GM21717 (cell line): ENCODE measurements at regions not wholly inside any gene's neighbourhood (a gene's known extent, or its start where the extent isn't known, plus 50 kb on each side); places are given as distances from the start of the nearest gene placed in this dataset.
"Not testable (repeated sequence)": the region's sequence is repeated elsewhere in the genome, so short reads cannot be mapped to it uniquely, and the experiment has no call there.

Experiments
- ATAC-seq: cut with Tn5 transposase; IDR thresholded peaks from one replicate; pipeline ENCODE4 v1.9.1; 2021; ENCODE audit warnings: mild to moderate bottlenecking, moderate library complexity; ENCODE audit not compliant: unreplicated experiment

DNA sequence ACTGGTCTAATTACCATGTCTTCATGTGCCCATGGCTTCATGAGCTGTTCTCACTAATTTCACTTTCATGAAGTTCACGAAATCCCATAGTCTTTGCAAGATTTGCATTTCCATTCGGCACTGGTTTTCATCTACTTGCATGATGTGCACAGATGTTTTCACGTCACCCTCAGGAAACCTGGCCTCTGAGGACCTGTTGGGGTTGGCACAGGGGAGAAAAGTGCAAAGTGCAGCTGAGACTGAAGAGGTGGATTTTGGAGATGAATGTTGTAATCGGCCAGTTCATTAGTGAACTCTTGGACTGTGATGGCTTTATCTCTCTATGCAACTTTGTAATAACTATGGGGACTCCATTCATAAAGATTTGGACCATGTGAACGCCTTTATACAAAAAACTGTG is 80.2 kb upstream of the SULF2 start:
- ATAC-seq, result no peak

GRCh38 chr20:47863981-47864380 is 78.7 kb upstream of the SULF2 start:
- ATAC-seq, result no peak

DNA sequence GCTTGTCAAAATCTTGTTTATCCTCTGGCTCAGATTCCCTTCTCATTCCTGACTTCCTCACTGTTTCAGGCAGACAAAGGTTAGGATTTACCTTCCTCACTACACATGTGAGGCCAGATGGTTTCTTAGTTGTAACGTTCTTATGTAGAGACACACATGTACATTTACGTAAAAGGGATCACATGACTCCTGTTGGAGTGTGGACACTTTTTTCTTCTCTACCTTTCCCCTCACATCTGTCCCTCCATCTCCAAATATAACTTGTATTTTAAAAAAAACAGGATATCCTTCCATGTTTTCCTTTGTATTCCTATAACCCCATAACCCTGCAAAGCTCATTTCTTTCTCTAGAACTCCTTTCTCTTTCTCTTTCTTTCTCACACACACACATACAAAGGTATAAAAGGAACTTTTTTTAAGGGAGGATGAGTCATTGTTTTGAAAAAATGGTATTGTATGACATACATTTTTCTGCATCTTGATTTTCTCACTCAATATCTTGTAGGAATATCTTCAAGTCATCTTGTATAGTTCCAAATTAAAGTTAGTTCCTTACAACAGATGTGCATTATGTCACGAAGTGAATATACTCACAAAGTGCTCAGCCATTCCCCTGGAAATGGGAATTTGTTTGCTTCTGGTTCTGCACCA is 78.2 kb upstream of the SULF2 start:
- no peak for ATAC-seq

DNA sequence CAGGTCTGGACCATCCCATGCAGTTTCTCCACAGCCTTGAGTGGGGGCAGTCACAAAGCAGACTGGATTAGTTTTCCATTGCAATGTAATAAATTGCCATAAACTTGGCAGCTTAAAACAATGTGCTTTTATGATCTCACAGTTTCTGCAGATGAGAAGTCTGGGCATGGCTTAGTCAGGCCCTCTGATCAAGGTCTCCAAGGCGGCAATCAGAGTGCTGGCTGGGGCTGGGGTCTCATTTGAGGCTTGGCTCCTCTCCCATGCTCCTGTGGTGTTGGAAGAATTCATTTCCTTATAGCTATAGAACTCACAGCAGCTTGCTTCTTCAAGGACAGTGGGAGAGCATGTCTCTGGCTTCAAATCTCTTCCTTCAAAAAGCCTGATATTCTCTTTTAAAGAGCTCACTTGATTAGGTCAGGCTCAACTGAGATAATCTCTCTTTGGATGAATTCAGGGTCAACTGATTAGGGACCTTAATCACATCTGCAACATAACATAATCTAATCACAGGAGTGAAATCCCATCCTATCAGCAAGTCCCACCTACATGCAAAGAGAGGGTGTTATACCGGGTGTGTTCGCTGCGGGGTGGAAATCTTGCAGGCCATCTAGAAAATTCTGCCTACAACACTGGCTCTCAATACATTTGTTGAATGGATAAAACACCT is 77.4 kb upstream of the SULF2 start:
- ATAC-seq, result no peak

DNA sequence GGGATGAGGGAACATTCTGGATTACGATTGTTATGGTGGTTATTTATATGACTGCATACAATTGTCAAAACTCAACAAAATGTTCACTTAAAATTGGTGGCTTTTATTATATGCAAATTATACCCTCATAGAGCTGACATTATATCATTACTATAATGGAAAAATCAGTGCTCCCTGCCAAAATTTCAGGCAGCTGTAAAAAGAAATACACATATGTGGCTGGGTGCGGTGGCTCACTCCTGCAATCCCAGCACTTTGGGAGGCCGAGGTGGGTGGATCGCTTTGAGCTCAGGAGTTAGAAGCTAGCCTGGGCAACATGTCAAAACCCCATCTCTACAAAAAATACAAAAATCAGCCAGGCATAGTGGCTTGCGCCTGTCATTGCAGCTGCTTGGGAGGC is 75.8 kb upstream of the SULF2 start:
- ATAC-seq, result no peak

- ATAC-seq, result no peak
Measured at GRCh38 chr20:47860049-47860830, 75.0 kb upstream of the SULF2 start.

- ATAC-seq, result no peak
Measured at GRCh38 chr20:47859278-47859677, 74.0 kb upstream of the SULF2 start.

- ATAC-seq, result no peak
Measured at GRCh38 chr20:47857569-47858464, 72.5 kb upstream of the SULF2 start.

DNA sequence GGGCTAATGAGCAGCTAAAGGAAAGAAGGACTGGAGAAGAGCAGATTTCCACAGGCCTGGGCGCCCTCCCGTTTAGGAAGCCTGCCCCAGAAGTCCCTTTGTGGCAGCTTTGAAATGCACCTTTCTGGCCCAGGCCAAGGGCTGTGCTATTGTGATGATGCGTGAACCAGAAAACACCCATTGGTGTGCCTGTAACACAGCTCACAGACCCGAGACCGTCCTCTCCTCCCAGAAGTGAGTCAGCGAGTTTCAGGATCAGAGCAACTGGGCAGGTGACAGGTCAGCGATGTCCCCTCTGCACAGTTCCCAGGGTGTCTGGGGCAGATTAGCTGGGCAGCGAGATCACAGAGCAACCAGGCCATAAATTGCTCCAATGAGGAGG is 71.9 kb upstream of the SULF2 start:
- ATAC-seq, result no peak

- no peak for ATAC-seq
Measured at GRCh38 chr20:47855799-47856198, 70.5 kb upstream of the SULF2 start.

GRCh38 chr20:47854687-47855212 is 69.5 kb upstream of the SULF2 start:
- no peak for ATAC-seq

DNA sequence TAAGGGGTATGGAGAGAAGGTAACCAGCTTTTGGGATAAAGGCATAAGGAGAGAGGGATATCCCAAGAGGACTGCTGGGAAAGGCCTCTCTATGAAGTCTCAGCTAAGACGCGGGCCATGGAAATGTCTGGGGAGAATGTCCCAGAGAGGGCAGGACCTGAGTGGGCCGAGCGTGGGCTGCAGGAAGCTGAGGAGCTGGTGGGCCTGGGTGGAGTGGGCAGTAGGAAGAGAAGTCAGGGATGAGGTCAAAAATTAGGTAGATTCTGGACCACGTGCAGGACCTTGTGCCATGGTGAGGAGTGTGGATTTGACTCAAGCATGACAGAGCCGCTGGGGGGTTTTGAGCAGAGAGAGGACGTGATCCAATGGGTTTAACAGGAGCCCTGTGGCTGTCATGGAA is 66.5 kb upstream of the SULF2 start:
- ATAC-seq, result no peak

- no peak for ATAC-seq
Measured at GRCh38 chr20:47850146-47850545, 64.9 kb upstream of the SULF2 start.

DNA sequence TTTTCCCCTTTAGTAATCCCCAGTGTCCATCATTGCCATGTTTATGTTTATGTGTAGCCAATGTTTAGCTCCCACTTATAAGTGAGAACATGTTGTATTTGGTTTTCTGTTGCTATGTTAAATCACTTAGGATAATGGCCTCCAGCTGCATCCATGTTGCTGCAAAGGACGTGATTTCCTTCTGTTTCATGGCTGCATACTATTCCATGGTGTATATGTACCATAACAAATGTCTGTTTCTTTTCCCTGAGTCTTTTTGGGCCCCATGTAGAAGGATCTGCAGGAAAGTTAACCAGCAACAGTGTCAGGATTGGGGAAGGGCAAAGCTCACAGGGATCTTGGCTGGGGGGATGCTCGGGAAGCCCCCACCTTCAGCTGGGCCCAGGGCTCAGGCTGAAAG is 64.3 kb upstream of the SULF2 start:
- no peak for ATAC-seq

- ATAC-seq, result no peak
Measured at GRCh38 chr20:47849006-47849405, 63.7 kb upstream of the SULF2 start.

DNA sequence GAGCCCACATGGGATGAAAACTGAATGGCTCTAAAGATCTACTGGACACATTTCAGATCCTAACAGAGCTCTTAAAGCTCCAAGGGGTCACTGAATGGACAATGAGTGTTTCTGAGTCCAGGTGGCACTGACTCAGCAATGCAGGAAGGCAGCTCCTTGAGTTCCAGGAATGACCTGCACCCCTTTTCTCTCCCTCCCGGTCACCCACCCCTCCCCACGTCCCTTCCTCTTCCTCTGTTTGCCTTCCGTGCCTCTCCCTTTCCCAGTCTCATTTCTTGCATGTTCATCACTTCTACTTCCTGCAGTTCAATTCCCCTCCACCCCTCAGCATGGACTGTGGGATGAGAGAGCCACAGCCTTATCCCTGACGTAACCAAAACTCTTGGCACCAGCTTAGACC is 63.3 kb upstream of the SULF2 start:
- ATAC-seq, result not testable (repeated sequence)

DNA sequence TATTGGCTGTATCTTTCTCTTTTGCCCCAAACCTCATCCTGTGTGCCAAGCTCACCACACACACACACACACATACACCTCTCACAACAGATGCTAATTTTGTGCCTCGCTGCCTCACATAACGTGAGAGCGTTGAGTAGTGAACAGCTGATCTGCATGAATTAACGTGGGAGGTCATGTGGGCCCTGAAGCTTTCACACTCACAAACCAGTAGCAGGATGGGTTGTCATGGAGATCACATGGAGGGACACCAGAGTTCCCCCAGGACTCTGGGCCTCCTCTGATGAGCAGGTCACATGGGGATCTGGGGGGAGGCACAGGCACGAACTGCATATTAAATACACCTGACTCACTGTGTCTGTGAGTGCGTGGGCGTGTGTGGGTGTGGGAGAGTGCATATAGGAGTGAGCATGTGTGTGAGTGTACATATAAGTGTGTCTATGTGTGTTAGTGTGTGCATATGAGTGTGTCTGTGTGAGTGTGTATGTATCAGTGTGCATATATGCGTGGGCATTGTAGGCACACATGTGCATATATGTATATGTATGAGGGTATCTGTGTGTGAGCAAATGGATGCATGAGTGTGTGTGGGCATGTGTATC is 62.7 kb upstream of the SULF2 start:
- no peak for ATAC-seq

- ATAC-seq, result not testable (repeated sequence)
Measured at GRCh38 chr20:47847220-47847619, 61.9 kb upstream of the SULF2 start.

GRCh38 chr20:47846651-47847050 is 61.4 kb upstream of the SULF2 start:
- not testable (repeated sequence) for ATAC-seq

DNA sequence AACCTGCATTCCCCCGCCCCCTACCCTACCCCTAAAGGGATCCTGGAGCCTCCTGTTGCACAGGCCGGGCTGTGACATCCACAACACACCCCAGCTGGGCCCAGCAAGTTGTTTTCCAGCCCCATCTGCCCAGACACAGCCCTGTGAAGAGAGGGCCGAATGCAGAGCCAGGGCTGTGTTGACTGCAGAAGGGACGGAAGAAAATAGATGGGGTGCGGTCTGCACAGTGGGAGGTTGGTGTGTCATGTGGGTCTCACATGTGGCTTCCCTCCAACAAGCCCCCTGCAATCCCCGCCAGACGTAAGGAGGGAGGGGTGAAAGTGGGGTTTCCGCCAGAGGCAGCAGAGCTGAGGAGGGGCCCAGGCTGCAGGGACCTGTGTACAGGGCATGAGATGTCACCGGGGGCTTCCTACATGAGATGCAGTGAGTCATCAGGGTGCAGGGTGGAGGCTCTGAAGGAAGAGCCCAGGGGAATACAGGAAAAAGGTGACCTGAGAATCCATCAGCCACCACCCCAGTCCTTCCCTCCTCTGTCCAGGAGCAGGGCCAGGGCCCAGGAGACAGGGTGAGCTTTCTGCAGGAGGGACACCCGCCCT is 60.2 kb upstream of the SULF2 start:
- not testable (repeated sequence) for ATAC-seq
